ENCODE measurements at regions not wholly inside any gene's neighbourhood (a gene's known extent, or its start where the extent isn't known, plus 50 kb on each side); places are given as distances from the start of the nearest gene placed in this dataset.

DNA sequence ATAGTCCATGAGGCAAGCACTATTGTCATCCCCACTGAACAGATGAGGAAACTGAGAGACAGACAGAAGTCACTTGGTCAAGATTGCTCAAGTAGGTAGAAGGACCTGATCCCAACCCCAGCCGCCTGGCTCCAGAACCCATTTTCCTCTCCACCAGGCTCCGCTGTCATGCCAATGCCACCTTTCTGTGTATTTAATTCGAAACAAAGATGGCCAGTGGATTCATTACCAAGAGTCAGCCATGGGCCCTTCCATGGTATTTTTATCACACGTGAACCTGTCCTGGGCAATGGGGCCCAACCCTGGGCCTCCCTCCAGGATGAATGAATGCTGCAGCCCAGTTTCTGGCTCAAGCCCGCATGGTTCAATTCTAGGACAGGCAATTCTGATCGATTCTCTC, 673.4 kb downstream of the BCL11B start:
- no peak overlapping the region for H3K4me3 ChIP-seq (ENCODE audit: low read depth, low read length)
- TF ChIP-seq, protein P1, sequence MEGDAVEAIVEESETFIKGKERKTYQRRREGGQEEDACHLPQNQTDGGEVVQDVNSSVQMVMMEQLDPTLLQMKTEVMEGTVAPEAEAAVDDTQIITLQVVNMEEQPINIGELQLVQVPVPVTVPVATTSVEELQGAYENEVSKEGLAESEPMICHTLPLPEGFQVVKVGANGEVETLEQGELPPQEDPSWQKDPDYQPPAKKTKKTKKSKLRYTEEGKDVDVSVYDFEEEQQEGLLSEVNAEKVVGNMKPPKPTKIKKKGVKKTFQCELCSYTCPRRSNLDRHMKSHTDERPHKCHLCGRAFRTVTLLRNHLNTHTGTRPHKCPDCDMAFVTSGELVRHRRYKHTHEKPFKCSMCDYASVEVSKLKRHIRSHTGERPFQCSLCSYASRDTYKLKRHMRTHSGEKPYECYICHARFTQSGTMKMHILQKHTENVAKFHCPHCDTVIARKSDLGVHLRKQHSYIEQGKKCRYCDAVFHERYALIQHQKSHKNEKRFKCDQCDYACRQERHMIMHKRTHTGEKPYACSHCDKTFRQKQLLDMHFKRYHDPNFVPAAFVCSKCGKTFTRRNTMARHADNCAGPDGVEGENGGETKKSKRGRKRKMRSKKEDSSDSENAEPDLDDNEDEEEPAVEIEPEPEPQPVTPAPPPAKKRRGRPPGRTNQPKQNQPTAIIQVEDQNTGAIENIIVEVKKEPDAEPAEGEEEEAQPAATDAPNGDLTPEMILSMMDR (conservative IDR thresholded peaks at IDR 0.05; ENCODE audit: low read depth, low read length), result no peak
- no peak for DNase-seq (ENCODE audit: low read depth)

DNA sequence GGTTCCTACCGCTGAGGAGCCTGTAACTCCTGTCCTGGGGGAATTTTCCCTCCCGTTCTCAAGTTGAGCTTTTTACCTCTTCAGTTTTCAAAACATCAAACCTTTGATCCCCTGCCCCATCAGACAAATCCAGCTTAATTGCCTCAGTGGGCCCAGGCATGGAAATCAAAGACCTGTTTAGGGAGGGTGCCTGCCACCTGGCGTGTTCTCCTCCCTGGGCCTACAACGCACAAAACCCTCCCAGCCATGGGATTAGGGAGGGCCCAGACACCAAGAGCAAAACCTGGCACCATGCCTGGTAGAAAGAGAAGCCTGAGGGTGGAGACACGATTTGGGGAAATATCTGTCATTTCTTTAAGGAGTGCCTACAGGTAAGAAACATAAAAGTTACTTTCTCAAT, 672.9 kb downstream of the BCL11B start:
- no peak for DNase-seq (ENCODE audit: low read depth)
- no peak overlapping the region for H3K4me3 ChIP-seq (ENCODE audit: low read depth, low read length)

DNA sequence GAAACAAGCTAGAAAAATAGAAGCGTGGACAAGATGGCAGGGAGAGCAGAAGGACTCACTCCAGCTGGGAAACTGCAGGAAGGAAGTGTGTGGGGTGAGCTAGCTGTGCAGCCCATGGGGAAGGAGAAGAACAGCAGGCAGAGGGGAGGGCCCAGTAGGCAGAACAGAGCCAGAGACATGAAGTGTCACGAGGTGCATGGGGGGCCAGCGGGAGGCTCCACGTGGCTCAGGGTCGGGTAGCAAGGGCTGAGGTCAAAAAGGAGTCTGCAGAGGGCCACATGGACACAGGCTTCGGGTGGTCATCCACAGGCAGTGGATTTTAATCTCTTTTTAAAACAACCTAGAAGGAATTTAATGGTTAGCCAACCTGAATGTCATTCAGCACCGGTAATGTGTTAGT, 669.0 kb downstream of the BCL11B start:
- TF ChIP-seq, protein P1 (conservative IDR thresholded peaks at IDR 0.05; ENCODE audit: low read depth, low read length), result no peak
- no peak for DNase-seq (ENCODE audit: low read depth)
- H3K4me3 ChIP-seq (ENCODE audit: low read depth, low read length), result no peak overlapping the region

More for the DNA sequence above, 672.9 kb downstream of the BCL11B start:
- TF ChIP-seq, protein P1 (conservative IDR thresholded peaks at IDR 0.05; ENCODE audit: low read depth, low read length), result no peak

DNA sequence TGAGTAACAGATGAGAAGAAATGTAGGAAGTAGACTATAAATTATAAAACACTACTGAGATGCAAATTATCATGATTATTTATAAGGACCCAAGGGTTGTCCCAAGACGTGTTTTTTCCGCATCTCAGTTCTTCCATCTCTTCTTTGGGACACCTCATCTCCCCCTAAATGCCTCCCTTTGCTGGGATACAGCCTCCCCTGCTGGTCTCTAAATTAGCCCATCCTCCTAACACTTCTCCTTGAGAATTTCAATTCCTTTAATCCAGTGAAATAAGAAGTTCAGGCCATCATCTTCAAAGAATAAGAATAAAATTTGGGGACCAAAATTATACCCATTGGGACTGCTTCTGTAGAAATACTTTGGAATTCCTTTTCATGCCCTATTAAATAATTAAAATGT, 667.0 kb downstream of the BCL11B start:
- TF ChIP-seq, protein P1 (conservative IDR thresholded peaks at IDR 0.05; ENCODE audit: low read depth, low read length), result no peak
- DNase-seq (ENCODE audit: low read depth), result no peak
- H3K4me3 ChIP-seq (ENCODE audit: low read depth, low read length), result no peak overlapping the region

DNA sequence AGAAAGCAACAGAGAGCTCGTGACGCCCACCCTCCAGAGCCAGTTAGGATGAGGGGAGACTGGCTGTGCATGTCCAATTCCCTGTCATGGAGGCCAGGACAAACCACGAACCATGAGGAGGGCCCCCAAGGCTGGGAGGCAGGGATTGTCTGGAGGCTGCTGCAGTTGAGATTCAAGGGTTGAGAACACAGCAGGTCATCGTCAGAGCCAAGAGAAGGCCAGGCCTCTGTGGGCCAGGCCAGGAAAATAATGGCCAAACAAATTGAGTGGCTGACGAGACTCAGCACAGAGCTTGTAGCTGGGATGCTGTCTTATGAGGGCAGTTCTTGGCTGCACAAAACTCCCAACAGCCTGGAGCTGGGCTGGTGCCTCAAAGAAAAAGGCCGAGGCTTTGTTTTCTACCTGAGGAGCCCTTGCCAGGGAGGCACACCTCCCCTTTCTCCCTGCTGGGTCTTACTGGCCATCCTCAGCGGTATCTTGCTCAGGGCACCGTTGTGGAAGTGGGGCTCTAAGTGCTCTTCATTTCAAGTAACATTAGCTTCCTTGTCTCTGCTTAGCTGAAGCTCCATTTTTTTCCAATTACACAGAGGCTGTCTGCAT, 665.9 kb downstream of the BCL11B start:
- DNase-seq (ENCODE audit: low read depth), result no peak
- TF ChIP-seq, protein P1 (conservative IDR thresholded peaks at IDR 0.05; ENCODE audit: low read depth, low read length), result no peak
- H3K4me3 ChIP-seq (ENCODE audit: low read depth, low read length), result no peak overlapping the region

DNA sequence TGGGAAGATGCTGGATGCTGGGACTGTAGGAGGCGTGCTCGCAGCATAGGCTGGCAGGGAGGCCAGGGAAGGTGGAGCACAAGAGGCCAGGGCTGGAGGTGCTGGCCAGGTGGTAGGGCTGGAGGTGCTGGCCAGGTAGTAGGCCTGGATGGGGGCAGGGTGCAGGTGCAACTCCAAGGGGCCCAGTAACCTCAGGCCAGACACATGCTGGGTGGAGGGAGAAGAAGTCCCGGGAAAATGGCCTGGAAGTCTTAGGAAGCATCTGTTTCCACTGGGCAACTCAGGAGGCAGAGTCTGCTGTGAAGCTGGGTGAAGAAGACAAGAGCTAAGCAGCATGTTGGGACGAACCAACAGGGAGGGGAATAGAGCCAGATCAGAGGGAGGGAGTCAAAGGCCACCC, 665.2 kb downstream of the BCL11B start:
- TF ChIP-seq, protein P1 (conservative IDR thresholded peaks at IDR 0.05; ENCODE audit: low read depth, low read length), result no peak
- DNase-seq (ENCODE audit: low read depth), result no peak
- H3K4me3 ChIP-seq (ENCODE audit: low read depth, low read length), result no peak overlapping the region

DNA sequence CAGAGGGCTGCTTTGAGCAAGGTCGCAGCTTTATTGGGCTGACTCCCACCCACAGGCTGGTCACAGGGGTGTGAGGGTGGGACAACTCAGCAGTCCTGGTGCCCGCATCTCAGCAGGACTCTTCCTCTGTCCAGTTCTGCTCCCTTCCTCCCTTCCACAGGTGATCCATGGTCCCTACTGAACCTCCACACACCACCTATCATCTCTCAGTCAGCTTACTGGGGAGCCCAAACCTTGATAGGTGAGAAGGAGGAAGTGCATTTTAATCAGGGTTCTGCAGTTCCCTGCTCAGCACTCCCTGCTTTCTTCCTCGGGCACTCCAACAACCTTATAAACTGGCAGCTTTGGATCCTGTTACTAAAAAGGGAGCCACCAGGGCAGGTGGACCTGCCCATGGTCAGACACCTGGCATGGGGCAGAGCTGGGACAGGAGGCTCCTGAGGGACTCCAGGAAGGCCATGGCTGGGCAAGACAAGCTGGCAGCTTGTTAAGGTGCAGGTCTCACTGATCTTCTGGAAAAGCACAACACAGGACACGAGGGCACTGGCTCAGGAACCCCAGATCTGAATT, 664.6 kb downstream of the BCL11B start:
- H3K4me3 ChIP-seq (ENCODE audit: low read depth, low read length), result no peak overlapping the region
- DNase-seq (ENCODE audit: low read depth), result no peak
- TF ChIP-seq, protein P1 (conservative IDR thresholded peaks at IDR 0.05; ENCODE audit: low read depth, low read length), result no peak

All from choroid plexus epithelial cell (primary cell).